ENCODE measurements at regions not wholly inside any gene's neighbourhood (a gene's known extent, or its start where the extent isn't known, plus 50 kb on each side); places are given as distances from the start of the nearest gene placed in this dataset.
A peak's percentile ranks its signal among the peaks of the same experiment; 100 is the strongest.
"Not testable (repeated sequence)": the region's sequence is repeated elsewhere in the genome, so short reads cannot be mapped to it uniquely, and the experiment has no call there.

DNA sequence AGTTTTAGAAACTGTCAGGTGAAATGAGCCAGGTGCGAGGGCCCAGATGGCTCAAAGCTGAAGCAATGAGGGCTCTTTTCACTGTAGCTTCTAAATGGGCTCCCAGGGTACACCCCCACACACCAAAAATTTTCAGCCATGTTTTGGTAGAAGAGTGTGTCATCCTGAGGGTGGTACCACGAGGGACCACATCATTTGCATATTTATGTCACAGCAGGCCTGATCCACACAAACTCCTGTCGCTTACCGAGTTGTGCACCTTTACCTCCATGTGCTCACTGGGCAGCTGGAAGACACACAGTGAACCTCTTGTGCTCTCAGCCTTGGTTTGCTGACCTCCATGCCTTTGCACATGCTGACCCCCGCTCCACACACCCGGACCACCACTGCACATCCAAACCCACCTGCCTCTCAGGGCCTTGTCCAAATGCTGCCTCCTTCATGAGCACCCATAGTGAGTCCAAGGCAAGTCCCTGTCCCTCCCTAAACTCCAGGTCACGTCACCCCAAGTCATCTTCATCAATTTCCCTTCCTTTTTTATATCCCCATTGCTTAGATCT lies 352.2 kb downstream of the BCL2L11 start:
- DNase-seq (ENCODE audit: low spot score), result not testable (repeated sequence)

DNA sequence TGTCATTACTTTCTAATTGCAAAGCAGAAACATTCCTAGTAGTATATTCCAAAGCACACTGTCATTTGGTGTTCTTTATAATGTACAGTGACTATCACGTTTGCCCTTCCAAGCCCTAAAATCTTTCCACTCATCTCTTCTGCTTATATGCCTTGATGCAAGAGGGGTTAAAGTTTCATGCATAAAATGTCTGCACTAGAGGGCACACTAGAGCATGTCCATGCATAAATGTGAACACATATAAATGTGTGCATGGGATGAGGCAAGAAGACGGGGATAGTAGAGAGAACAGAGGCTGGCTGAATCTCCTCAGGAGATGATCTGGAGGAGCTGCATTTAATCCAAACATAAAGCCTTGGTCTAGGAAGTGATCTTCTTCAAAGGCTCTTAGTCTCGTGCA lies 352.8 kb downstream of the BCL2L11 start:
- not testable (repeated sequence) for DNase-seq (ENCODE audit: low spot score)

DNA sequence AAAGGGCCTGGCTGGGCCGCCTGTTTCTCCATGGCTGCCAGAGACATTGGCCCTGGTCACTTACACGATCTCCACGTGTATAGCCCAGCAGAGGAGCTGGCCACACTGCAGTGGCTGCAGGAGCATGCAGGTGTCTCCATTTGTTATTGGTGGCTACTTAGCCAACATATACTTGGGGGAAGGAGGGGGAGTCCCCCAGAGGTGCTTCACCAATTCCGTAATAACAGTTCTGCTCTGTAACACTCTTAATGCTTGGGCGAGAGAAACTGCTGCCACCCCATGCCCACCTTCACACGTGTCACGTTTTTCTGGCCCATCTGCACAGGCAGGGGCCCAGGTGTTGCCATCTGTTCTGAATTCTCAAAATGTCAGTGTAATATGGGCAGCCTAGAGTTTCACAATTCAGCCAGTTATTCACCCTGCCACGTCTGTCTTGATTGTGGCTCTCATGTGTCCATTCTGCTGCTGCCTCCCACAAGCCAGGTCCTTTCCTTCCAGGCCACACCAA lies 353.5 kb downstream of the BCL2L11 start:
- not testable (repeated sequence) for DNase-seq (ENCODE audit: low spot score)

DNA sequence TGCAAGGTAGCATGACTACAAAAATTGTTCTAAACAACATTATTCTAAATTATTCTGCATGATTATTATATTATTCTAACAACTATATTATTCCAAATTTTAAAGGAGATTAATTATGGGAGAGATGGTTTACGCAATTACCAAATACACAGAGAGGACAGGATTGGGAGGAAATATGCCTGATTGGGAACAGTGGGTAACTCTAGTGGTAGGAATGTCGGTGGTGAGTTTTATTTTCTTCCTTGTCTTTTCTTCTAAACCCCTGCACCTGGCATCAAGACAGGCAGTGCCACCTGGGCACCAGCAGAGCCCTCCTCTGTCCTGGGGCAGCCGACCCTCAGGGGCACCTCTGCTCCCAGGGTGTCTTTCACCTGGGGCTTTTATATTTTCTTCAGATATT lies 357.6 kb downstream of the BCL2L11 start:
- not testable (repeated sequence) for DNase-seq (ENCODE audit: low spot score)

DNA sequence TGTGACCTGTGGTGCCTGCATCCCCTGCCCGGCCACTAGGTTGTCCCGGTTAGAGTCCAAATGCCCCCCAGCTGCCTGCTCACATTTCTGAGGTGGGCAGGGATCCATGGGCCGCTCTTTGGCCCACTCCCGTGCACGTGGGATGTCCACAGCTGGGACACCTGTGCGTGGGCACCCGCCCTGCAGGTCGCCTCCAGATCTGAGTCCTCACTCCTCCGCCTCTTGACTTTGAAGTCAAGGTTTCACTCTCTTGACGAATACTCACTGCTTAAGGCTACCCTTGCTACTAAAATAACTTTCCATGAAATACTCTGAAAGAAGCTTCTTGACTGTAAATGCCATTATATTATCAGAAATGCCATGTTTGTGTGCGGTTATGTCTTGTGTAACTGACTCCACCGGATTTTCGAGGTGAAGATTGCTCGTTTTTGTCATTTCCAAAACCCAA lies 358.2 kb downstream of the BCL2L11 start:
- DNase-seq (ENCODE audit: low spot score), result not testable (repeated sequence)

DNA sequence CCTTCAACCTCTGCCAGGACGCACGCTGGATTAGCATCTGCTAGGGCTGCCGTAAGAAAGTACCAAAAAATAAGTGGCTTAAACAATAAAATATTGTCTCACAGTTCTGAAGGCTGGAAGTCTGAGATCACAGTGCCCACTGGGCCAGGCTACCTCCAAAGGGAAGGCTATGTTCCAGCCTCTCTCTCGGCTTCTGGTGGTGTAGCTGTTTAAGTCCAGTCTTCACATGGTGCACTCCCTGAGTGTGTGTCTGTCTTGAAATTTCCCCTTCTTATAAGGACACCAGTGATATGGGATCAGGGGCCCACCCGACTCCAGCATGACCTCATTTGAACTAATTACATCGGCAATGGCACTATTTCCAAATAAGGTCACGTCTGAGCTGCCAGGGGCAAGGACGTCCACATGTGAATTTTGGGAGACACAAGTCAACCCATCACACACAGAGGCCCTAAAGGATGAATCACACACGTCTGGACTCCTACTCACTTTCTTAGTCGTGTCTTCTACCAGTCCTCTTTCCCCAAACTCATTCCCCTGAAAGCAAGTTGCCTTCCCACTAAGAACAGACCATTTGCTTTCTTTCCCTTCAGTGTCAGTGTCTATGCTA lies 359.4 kb downstream of the BCL2L11 start:
- DNase-seq (ENCODE audit: low spot score), result not testable (repeated sequence)

DNA sequence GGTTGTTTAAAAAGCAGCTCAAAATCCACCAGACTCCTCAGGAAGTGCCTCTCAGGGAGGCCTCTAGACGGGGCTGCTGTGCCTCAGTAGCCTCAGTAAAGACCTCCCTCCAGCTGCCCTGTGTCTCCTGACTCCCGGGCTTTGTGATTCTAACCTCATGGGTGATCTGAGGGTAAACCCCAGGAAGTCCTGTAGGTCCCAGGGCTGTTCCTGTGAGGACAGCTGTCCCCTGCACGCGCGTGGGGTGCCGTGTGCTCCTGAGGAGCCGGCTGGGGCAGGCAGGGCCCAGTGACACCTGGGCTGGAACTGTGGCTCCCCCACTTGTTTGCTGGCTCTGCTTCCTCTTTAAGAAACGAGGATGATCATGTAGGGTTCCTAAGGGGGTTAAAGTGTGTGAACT lies 359.9 kb downstream of the BCL2L11 start:
- DNase-seq (ENCODE audit: low spot score), result not testable (repeated sequence)

DNA sequence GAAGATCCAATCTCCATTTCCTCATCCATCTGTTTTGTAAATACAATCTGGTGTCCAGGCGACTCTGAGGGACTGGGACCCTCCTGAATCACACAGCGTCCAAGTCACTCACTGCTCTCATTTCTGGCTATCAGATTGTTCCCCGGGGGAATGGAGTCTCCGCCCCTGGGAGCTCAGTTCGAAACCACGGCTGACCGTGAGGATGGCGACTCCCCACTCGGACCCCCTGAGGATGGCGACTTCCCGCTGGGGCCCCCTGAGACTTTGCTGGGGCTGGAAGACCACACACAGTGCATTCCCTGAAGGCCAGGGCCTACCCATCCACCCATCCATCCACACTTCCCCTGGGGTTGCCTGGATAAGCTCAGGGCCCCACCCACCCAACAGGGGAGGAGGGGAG lies 360.5 kb downstream of the BCL2L11 start:
- DNase-seq (ENCODE audit: low spot score), result not testable (repeated sequence)

DNA sequence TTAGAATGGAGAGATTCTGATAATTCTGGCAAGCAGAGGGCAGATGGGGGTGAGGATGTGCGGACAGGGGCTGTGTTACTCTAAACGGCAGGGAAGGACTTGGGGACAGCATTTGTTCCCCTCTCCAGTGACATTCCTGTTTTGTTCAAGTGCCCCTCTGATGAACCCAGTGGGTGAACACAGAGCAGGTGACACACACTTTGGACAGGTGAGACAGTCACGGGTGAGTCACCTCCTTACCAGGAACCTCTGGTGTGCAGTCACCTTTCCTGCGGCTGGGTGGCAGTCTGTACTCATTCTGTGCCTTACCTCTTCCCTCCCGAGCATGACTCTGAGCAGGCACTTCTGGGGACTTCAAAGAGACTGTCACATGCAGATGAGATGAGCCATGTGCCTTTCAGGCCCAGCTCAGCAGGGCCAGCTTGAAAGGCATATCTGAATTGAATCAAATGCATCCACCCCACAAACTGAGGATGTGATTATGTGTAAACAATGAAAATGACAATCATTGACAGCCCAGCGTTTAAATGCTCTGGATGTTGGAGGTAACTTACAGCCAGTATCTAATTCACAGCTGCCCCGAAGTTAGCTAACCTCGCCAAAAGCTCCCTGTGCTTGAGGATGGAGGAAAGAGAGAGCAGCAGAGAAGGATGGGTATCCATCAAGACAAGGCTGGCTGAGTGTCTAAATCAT lies 362.4 kb downstream of the BCL2L11 start:
- not testable (repeated sequence) for DNase-seq (ENCODE audit: low spot score)

DNA sequence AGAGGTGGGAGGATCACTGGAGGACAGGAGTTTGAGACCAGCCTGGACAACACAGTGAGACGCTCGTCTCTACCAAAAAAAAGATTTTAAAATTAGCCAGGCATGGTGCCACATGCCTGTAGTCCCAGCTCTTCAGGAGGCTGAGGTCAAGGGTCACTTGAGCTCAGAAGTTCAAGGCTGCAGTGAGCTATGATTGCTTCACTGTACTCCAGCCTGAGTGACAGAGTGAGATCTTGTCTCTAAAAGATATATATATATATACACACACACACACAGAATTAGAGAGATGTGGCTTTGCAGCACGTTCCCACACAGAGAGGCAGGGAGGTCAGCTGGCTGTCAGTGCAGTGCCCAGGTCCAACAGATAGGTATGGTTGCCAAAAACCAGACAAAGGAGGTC lies 363.4 kb downstream of the BCL2L11 start:
- not testable (repeated sequence) for DNase-seq (ENCODE audit: low spot score)

DNA sequence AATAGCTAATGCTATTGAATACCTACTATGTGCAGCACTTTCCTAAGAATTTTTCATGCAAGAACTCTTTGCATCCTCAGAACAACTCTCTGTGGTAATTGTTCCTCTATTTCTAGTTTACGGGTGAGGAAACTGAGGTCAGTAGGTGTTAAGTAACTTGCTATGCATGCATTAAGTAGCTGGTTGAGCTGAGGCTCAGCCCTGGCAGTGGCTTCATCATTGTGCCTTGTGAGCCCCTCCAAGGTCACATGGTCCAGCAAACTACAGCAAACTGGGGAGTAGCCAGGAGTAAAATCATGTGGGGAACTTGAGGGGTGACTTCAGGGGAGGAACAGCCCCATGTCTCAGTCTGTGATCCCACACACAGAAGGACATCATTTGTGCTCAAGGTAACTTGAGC lies 365.2 kb downstream of the BCL2L11 start:
- DNase-seq (ENCODE audit: low spot score), result not testable (repeated sequence)

DNA sequence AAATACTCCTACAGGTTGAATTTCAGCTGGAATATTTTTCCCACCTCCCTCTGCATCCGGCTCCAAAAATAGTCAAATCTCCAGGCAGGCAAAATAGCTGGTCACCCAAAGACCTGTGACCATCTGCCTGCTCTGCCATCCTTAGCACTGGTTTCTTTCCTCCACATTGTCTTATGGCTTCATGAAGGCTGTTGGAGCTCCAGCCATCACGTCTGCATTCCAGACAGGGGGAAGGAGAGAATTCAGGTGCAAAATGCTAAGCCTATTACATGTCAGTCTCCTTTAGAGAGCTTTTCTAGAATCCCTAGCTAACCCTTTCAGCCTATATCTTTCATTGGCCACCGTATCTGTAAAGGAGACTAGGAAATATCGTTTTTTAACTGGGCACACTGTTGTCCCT lies 367.7 kb downstream of the BCL2L11 start:
- not testable (repeated sequence) for DNase-seq (ENCODE audit: low spot score)

DNA sequence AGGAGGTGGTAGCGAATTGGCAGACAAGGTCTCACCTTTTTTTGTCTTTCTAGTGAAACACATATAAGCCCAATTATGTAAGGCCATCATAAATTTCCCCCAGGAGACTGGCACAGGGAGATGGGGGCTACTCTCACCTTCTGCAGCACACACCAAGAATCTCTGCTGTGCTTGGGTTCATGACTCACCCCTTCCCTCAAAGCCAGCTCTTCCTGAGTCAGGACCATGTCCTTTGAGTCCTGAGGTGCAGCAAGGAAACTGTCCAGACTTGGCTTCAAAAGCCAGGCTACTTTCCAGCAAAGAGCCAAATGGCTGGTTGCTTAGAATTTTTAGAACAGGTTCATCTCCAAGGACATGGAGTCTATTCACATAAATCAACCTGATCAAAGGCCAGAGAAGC lies 368.7 kb downstream of the BCL2L11 start:
- not testable (repeated sequence) for DNase-seq (ENCODE audit: low spot score)

DNA sequence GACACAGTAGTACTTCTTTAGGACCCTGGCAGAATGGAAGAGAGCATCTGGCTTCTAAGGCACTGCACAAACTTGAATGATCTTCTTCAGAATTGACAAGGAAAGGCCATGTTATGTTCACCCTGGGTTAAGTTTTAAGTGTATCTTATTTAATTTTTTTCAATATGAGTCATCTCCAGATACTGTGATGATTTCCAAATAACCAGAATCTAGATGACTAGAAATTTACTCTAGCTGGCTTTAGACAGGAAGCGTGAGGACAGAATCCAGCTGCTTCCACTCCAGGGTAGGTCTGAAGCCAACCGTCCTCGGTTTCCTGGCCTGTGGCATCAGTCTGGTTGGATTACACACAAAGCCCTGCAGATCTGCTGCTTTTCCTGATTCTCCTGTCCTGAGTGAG lies 370.5 kb downstream of the BCL2L11 start:
- not testable (repeated sequence) for DNase-seq (ENCODE audit: low spot score)

DNA sequence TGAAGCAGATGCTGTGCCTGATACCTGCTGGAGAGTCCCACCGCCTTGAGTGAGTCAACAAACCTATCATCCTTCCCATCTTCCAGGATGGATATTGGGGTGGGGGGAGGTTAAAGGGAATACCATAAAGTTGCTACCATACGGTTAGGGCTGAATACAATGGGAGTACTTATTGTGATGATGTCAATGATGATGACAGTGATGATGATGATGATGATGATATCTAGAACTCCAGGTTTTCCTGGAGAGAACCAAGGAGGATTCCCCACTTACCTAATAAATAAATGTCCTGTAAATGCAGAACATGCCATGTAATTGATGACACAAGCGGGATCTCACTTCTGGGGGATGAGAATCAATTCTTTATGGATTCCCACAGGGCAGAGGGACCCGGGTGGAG lies 370.9 kb downstream of the BCL2L11 start:
- DNase-seq (ENCODE audit: low spot score), result not testable (repeated sequence)

DNA sequence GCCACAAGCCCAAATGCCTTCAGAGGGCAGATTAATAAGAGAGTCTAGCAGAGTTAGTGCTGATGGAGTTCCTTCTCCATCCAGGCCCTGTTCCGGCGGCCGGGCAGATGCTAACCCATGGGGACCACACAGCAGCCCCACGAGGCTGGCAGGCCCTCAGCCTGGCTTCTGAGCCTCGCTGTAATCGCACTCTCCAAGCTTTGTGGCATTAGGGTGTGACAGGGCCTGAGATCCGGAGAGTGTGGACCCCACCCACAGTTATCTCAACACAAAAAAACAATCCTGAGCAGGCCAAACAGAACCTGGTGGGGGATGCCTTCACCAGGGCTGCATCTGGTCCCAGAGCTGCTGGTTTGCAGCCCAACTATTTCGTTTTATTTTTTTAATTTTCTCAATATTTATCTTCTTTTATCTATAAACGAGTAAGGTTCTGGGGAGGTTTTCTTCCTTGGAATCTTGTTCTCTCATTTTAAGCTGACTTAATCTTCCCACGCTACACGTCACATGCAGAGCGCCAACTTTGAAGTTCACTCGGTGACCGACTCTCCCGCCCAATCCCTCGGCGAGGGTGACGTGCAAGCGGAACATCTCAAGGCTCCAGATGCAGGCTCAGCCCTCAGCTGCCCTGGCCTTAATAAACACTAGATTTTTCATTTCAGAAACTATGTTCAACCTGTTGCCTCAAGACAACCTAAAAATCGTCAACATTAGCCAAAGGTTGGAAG lies 372.4 kb downstream of the BCL2L11 start:
- not testable (repeated sequence) for DNase-seq (ENCODE audit: low spot score)

DNA sequence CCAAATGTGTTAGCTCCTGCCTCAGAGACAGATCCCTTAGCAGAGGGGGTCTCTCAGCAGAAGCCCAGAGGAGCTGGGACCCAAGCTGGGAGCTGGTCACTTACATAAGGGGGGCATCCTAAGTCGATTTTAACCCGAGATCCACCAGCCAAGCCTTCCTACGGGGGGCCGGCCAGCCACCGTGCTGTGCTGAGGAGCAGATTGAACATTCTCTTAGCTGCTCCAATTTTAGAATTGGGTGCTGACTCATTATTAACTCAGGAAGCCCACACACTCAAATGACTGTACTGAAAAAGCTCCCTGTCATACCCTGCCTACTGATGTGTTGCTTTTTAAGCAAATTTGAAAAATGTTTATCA lies 373.0 kb downstream of the BCL2L11 start:
- not testable (repeated sequence) for DNase-seq (ENCODE audit: low spot score)

DNA sequence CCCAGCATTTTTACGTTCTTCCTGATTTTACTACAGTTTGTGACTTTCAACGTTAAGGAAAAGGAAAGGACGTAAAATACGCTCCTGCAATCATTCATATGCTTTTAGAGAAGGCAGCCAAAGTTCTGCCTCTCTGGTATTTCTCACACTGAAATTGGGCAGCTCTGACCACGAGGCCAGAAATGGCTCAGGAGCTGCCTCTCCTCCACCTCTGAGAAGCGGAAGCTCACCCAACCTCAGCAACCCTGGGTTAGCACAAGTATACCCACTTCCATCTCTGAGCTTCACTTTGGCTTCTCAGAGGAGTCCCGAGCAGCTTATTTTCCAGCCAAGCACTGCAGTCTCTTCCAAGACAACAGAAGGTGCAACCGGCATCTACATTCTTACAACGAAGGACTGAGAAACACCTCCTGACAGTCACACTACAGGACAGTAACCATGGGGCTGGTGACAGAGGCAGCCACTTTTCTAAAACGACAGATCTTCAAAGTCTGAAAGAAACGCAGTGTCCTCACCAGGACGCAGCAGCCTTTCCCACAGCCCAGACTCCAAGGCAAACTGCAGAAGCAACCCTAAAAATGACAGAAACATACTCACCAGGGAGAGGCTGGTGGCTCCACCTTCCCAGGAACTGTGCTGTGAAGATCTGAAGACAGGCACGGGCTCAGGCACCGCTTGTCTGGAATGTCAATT lies 373.7 kb downstream of the BCL2L11 start:
- DNase-seq (ENCODE audit: low spot score), result not testable (repeated sequence)

DNA sequence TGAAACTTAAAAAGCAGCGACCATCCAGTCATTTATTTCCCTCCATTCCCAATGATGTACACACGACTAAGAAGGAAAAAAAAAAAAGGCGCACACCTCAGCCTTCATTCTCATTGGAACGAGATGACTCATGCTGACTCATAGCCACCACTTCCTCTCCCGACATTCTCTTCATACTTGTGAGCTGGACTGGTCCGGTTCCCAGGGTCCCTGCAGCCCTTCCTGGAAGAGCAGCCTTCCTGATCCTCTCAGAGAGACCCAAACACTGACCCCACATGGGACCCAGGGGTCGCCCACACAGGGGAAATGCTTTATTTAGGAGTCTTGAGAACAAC lies 374.2 kb downstream of the BCL2L11 start:
- DNase-seq (ENCODE audit: low spot score), result not testable (repeated sequence)

DNA sequence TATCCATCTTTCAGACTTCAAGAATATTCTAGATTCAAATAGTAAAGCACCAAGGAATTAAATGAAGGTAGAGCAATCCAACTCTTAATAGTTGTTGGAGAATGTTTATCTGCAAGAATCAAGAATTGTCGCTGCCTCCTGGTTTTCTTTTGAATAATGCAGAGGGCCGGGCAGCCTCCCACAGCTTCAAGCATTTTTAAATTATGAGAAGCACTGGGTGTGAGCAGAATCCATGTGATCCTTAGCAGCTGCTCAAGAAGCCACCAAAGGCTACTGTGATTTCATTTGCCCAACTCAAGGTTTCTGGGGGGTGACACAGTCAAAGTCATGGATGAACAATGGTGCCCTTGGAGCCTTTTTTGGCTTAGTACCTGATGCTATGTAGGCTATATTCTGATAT lies 374.9 kb downstream of the BCL2L11 start:
- DNase-seq (ENCODE audit: low spot score), result peak; percentile 75

DNA sequence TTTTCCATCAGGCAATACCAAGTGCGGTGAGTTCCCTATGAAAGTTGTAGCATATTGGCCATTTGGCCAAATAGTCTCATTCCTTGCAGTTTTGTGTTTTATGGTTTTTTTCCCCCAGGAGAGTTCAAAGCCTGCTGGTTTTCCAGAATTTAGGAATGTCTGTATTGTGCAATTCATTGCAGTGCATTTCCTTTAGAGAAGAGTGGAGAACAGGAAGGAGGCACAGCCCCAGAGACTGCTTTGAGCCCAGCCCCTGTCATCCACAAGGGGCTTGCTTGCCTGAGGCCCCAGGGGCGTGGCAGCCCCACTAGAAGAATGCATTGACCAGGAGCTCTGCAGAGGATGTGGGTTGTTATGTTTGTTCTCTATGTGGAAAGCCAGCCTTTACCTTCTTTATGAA lies 375.5 kb downstream of the BCL2L11 start:
- peak; percentile 80 for DNase-seq (ENCODE audit: low spot score)

DNA sequence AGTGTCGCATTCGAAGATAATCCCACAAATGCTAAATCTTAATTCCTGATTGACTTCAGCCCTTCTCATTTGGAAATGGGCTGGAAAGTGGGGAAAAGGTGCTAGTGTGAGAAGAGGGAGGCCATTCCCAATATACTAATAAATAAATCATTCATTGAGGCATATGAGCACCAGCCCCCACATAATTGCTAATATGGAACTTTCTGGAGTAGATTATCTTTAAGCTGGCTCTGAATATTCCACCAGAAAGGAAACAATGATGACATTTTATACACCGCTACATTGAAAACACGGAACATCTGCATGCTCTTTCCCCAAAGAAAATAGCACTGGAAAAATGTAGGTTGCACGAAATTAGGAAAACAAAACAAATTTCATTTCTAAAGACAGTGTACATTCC lies 376.1 kb downstream of the BCL2L11 start:
- not testable (repeated sequence) for DNase-seq (ENCODE audit: low spot score)
